ENCODE measurements at regions not wholly inside any gene's neighbourhood (a gene's known extent, or its start where the extent isn't known, plus 50 kb on each side); places are given as distances from the start of the nearest gene placed in this dataset.

DNA sequence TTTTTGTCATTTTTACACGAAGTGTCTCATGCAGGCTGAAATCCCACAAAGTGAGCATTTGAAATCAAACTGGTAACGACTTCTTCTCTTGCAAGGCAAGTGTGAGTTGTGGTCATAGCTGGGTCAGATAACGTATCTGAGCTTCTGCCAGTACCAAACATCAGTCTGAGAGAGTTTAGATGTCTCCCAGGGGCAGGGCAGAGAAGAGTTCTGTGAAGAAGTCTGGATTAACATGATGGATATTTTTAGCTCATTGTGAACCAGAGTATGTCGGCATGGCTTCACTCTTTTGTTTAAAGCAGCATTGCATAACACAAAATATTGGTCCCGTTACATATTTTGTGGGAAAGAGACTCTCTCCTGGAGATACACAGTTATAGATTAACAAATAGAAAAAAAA is 655.5 kb upstream of the KLHL29 start:
- no peak overlapping the region for H3K27ac ChIP-seq
- WGBS, 3 donors: 61 to 66% (median 64%) methylated on average over 5 of the region's 5 CpGs
- intact Hi-C loops (cut with DNase I): no loop called here
- H3K4me3 ChIP-seq: no peak overlapping the region
- no peaks in the 10 kb centered on the region for H3K36me3 ChIP-seq
- H3K4me1 ChIP-seq (ENCODE audit: insufficient read depth): no peaks in the 10 kb centered on the region
- H3K9me3 ChIP-seq: no peaks in the 10 kb centered on the region
- H3K27me3 ChIP-seq: no peaks in the 10 kb centered on the region
- TF ChIP-seq POLR2A (IDR thresholded peaks at IDR 0.05) (no peak), CTCF (IDR thresholded peaks at IDR 0.05) (no peak), EP300 (IDR thresholded peaks at IDR 0.05) (no peak)
- DNase-seq: no peak

- DNase-seq: no peak
- H3K4me3 ChIP-seq: no peak overlapping the region
- H3K27ac ChIP-seq: no peak overlapping the region
- no peaks in the 10 kb centered on the region for H3K4me1 ChIP-seq (ENCODE audit: insufficient read depth)
- H3K36me3 ChIP-seq: no peaks in the 10 kb centered on the region
- TF ChIP-seq POLR2A (IDR thresholded peaks at IDR 0.05): no peak
- TF ChIP-seq EP300 (IDR thresholded peaks at IDR 0.05): no peak
- TF ChIP-seq CTCF (IDR thresholded peaks at IDR 0.05): no peak
- WGBS, 3 donors: 88 to 93% (median 92%) methylated on average over 1 of the region's 1 CpG
- H3K9me3 ChIP-seq: no peaks in the 10 kb centered on the region
- no peaks in the 10 kb centered on the region for H3K27me3 ChIP-seq
- intact Hi-C loops (cut with DNase I): no loop called here
Observed at GRCh38 chr2:22734373-22735045, 650.5 kb upstream of the KLHL29 start.

GRCh38 chr2:22737144-22737543 is 647.8 kb upstream of the KLHL29 start:
- no peaks in the 10 kb centered on the region for H3K4me1 ChIP-seq (ENCODE audit: insufficient read depth)
- no peak overlapping the region for H3K27ac ChIP-seq
- DNase-seq: no peak
- no peaks in the 10 kb centered on the region for H3K27me3 ChIP-seq
- WGBS, 3 donors: 65 to 67% (median 66%) methylated on average over 3 of the region's 3 CpGs
- H3K9me3 ChIP-seq: no peaks in the 10 kb centered on the region
- no peaks in the 10 kb centered on the region for H3K36me3 ChIP-seq
- TF ChIP-seq CTCF (IDR thresholded peaks at IDR 0.05) (no peak), EP300 (IDR thresholded peaks at IDR 0.05) (no peak), POLR2A (IDR thresholded peaks at IDR 0.05) (no peak)
- no peak overlapping the region for H3K4me3 ChIP-seq
- intact Hi-C loops (cut with DNase I): no loop called here

DNA sequence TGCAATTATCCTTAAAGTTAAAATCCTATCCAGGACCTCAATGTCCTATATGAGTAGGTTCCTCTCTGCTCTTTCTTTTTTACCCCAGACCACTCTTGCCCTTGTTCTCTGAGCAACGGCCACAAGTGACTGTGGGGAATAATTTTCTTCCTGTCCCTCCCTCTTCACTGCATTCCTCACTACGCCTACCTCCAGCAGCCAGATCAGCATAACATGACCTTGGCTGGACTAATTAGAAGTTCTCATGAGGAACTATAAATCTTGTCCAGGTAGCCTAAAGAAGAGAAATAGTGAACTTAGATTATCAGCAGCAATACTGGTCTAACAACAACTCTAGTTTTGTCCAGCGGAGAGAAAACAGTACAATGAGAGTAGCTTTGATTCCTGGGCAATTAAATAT is 643.8 kb upstream of the KLHL29 start:
- DNase-seq: no peak
- intact Hi-C loops (cut with DNase I): no loop called here
- TF ChIP-seq EP300 (IDR thresholded peaks at IDR 0.05): no peak
- no peak for TF ChIP-seq POLR2A (IDR thresholded peaks at IDR 0.05)
- no peak for TF ChIP-seq CTCF (IDR thresholded peaks at IDR 0.05)
- Histone ChIP-seq H3K4me1 (ENCODE audit: insufficient read depth) (no peaks in the 10 kb centered on the region), H3K4me3 (no peak overlapping the region), H3K27ac (no peak overlapping the region), H3K9me3 (no peaks in the 10 kb centered on the region), H3K27me3 (no peaks in the 10 kb centered on the region), H3K36me3 (no peaks in the 10 kb centered on the region)
- WGBS, 3 donors: 8 to 22% (median 20%) methylated on average over 3 of the region's 3 CpGs

All from ovary (tissue), 7 donors.